AG20443 (cell line): ENCODE measurements at regions not wholly inside any gene's neighbourhood (a gene's known extent, or its start where the extent isn't known, plus 50 kb on each side); places are given as distances from the start of the nearest gene placed in this dataset.

Experiments
- DNase-seq: peaks from one replicate; pipeline ENCODE4 v3.0.0; 2012; ENCODE audit warnings: low spot score, mixed read lengths

GRCh38 chr13:22053053-22053452 is 382.2 kb downstream of the FGF9 start:
- no peak for DNase-seq

DNA sequence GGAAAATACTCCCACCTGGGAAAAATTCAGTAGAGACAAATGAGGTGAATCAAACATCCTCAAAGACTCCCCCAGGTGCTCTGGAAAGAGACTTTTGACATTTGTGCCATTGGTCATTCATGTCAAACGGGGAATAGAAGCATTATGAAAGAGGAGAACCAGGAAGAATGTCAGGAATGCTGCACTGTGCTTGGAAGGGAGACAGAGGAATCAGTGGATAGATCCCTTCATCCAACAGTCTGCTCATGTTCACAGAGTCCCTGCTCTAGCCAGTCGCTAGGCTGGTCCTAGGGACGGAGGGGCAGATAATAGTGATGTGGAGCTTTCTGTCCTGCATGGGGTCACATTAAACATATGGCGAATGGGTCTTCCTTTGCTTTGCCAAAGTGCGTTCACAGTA is 384.4 kb downstream of the FGF9 start:
- peak; percentile 55 for DNase-seq

DNA sequence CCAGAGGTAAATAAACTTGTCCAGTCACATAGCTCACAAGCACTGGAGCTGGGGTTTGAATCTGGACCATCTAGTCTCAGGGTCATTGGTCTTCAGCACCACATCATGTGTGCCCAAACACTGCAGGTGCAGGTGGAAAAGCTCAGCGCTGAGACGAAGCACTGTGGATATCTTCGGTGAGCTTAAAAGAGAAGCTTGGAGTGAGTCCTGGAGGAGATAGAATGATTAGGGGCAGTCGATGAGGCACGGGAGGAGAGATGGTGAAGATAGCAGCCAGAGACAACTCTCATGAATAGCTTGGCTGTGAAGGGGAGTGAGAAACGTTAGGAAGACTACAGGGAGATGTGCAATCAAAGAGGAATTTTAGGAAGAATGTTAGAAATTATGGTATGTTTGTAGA is 389.3 kb downstream of the FGF9 start:
- peak; percentile 27 for DNase-seq

GRCh38 chr13:22061371-22061805 is 390.5 kb downstream of the FGF9 start:
- DNase-seq, result no peak

- no peak for DNase-seq
Observed at GRCh38 chr13:22061806-22062391, 391.0 kb downstream of the FGF9 start.

DNA sequence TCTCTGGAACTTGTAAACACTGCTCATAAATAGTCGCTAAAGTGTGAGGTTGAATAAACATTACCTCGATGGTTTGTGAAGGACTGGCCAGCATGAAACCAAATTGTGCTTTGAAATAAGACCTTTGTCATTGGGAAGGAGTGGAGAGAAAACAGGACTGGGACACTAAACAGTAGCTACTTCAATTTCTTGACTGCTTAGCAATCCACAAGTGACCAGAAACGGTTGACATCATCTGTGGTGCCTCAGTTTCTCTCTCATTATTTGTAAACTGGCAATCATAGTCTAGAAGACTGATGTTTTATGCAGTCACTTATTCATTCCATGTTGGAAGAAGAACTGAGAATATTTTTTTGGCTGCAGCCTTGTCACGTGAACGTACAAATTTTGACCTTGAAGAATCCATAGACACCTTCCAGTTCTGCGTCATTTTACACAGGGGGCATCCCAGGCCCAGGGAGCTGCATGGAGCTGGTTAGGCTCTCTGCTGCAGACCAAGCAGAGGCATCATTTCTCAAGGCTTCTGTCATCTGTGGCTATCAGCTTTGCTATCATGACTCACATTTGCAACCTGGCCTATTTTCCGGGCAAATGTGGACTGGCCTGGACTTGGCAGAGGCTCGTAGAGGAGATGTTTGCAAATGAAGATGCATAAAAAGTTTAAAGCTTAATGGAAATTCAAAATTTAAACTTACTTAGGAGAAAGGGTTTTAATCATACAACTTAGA is 391.8 kb downstream of the FGF9 start:
- peak; percentile 67 for DNase-seq

GRCh38 chr13:22063416-22064124 is 392.7 kb downstream of the FGF9 start:
- no peak for DNase-seq

DNA sequence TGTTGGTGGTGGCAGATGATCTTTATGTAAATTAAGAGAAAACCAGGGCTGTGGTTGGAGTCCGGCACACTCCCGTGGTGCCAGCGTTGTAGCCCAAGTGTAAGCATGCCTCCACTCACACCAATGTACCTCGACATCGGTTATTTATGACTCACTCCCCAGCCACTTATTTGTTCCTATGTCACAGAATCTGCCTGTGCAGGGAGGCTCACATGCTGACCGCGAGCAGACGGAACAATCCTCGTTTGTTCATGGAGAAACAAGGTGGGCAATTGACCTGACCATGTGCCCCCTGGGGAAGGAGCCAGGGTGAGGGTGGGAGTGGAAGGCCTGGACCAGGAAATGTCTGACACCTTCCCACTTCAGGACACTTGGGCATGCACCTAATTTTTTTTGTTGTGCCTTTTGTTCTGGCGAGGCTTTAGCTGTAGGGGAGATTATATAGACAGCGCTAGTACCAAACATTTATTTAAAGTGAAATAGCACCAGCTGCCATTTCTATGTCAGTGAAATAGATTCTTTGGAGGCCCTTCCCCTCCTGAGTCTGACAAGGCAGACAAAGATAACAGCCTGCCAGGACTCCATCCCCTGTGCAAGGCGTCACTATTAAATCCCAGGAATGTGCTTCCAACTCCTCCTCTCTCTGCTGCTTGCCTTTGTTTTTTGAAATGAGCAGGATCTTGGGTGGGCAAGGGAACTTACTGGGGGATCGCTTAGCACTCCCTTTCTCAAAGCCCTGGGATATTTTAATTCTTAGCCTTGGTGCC is 394.2 kb downstream of the FGF9 start:
- no peak for DNase-seq

- DNase-seq, result no peak
Observed at GRCh38 chr13:22073718-22074117, 402.8 kb downstream of the FGF9 start.

DNA sequence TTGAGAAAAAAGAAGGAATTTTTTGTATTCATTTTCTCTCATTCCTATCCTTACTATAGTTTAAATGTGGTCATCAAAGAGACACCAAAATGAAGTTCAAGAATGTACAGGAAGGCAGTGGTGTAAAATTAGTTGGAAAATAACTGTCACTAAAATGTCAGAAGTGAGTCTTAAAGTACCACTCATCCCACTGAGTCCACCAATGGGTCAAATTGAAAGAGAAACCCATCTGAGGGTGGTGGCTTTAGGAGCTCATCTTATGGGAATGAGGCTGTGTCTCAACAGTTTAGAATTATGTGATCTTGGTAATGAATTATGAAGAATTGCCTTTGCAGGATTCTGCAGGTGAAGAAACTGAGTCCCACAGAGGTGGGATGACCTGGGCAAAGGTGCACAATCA is 403.5 kb downstream of the FGF9 start:
- no peak for DNase-seq

DNA sequence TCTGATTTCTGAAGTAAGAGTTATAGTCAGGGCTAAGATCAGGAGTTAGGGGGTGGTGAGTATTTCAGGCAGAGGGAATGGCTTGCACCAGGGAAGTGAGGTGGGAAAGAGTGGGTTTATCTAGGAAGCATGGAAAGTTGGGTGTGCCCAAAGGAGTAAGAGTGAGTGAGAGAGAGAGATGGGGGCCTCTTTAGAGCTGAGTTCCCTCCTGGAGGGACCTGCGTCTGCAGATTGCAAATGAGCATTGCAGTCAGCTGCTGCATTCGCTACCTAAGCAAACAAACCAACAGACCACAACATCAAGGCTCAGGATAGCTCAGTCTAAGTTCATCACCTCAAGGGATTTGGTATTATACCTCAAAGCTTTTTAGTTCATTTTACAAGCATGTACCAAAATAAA is 405.8 kb downstream of the FGF9 start:
- DNase-seq, result no peak

- no peak for DNase-seq
Observed at GRCh38 chr13:22077205-22077683, 406.4 kb downstream of the FGF9 start.

DNA sequence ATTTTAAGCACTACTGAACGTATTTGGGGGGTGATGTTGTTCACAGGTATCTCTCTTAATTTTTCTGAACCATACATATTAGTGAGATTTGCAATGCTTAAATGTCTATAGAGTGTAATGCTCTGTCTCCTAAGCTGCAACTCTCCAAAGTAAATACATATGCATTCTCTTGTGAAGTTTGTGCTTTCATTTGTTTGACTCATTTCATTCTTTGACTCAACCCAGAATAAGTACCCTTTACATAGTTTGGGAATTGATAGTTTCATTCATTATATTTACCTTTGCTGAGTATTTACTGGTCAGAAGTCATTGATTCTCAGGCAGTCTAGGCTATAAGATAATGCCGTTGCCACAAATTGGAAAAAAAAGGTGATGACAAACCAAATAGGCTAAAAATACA is 406.9 kb downstream of the FGF9 start:
- DNase-seq, result no peak

GRCh38 chr13:22079961-22080360 is 409.1 kb downstream of the FGF9 start:
- DNase-seq, result no peak

GRCh38 chr13:22080832-22081231 is 410.0 kb downstream of the FGF9 start:
- no peak for DNase-seq

GRCh38 chr13:22081430-22081829 is 410.6 kb downstream of the FGF9 start:
- DNase-seq, result no peak

GRCh38 chr13:22082030-22082429 is 411.2 kb downstream of the FGF9 start:
- DNase-seq, result no peak

DNA sequence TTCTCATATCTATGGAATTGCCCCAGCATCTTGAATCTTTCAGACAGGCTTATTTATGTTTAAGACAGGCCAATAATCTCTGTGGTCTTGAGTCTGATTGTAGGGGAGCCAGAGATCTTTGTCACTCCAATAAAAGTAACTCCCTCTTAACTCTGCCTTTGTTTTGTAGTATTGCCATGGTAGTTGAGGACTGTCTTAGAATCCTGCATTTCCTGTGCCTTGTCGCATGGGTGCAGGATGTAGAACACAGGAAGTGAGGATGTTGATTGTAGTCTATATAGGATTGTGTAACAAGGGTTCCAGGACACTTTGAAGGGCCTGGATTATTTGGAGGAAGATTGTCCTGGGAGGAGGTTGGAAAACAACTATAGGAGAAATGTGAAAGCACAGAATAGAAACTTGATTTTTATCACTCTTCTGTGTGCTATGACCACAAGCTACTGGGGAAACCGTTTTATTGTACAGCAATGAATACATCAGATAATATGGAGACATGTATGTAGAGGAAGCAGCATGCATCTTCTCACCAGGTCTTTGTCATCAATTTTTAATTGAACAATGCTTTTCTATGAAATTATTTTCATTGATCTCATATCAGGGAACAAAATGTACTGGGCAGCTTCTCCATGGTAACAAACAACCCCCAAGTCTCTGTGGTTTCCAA is 411.7 kb downstream of the FGF9 start:
- no peak for DNase-seq

GRCh38 chr13:22085001-22085400 is 414.1 kb downstream of the FGF9 start:
- no peak for DNase-seq

- no peak for DNase-seq
Observed at GRCh38 chr13:22086597-22087330, 415.9 kb downstream of the FGF9 start.

DNA sequence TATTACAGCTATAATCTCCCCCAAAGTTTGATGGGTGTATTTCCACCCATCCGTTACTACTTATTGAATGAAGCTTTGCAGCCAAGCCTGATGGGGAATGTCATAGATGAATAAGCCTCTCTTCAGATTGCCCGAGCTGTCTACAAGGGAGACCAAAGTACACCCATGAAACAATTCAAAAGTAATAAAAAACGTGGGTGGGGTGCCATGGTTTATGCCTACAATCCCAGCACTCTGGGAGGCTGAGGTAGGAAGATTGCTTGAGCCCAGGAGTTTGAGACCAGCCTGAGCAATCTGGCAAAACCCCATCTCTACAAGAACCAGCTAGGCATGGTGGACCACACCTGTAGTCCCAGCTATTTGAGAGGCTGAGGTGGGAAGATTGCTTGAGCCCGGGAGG is 419.2 kb downstream of the FGF9 start:
- no peak for DNase-seq
